Bone marrow (tissue), 2 donors: ENCODE measurements at regions not wholly inside any gene's neighbourhood (a gene's known extent, or its start where the extent isn't known, plus 50 kb on each side); places are given as distances from the start of the nearest gene placed in this dataset.

Experiments used
- DNase-seq, 2 donors: peaks; one replicate each; lab custom pipeline; 2025; lab: John Stamatoyannopoulos, UW

- no peak for DNase-seq
Observed at GRCh38 chr3:41104147-41104546, 95.2 kb upstream of the CTNNB1 start.

GRCh38 chr3:41106691-41107090 is 92.6 kb upstream of the CTNNB1 start:
- DNase-seq: no peak

GRCh38 chr3:41111011-41111410 is 88.3 kb upstream of the CTNNB1 start:
- DNase-seq: no peak

GRCh38 chr3:41112466-41112865 is 86.8 kb upstream of the CTNNB1 start:
- DNase-seq: no peak

GRCh38 chr3:41115069-41115468 is 84.2 kb upstream of the CTNNB1 start:
- DNase-seq: no peak

GRCh38 chr3:41116851-41117250 is 82.5 kb upstream of the CTNNB1 start:
- DNase-seq: no peak

- DNase-seq: peak; percentile 76 to 85
Observed at GRCh38 chr3:41117398-41117870, 81.9 kb upstream of the CTNNB1 start.

GRCh38 chr3:41118461-41119390 is 80.6 kb upstream of the CTNNB1 start:
- no peak for DNase-seq

GRCh38 chr3:41120460-41120859 is 78.8 kb upstream of the CTNNB1 start:
- DNase-seq: no peak

GRCh38 chr3:41125258-41125657 is 74.0 kb upstream of the CTNNB1 start:
- no peak for DNase-seq

GRCh38 chr3:41126472-41126871 is 72.8 kb upstream of the CTNNB1 start:
- DNase-seq: no peak

- DNase-seq: no peak
Observed at GRCh38 chr3:41126961-41127360, 72.3 kb upstream of the CTNNB1 start.

- no peak for DNase-seq
Observed at GRCh38 chr3:41127414-41127813, 71.9 kb upstream of the CTNNB1 start.

- no peak for DNase-seq
Observed at GRCh38 chr3:41129731-41130130, 69.6 kb upstream of the CTNNB1 start.

GRCh38 chr3:41131224-41131623 is 68.1 kb upstream of the CTNNB1 start:
- DNase-seq: no peak

- DNase-seq: no peak
Observed at GRCh38 chr3:41137686-41138111, 61.6 kb upstream of the CTNNB1 start.

- DNase-seq: no peak
Observed at GRCh38 chr3:41138146-41138545, 61.2 kb upstream of the CTNNB1 start.

- no peak for DNase-seq
Observed at GRCh38 chr3:41138601-41139000, 60.7 kb upstream of the CTNNB1 start.

- DNase-seq: no peak
Observed at GRCh38 chr3:41140242-41140641, 59.1 kb upstream of the CTNNB1 start.

- DNase-seq: no peak
Observed at GRCh38 chr3:41141433-41142167, 57.7 kb upstream of the CTNNB1 start.

- no peak for DNase-seq
Observed at GRCh38 chr3:41143421-41144031, 55.8 kb upstream of the CTNNB1 start.

- DNase-seq: no peak
Observed at GRCh38 chr3:41144631-41145030, 54.7 kb upstream of the CTNNB1 start.

GRCh38 chr3:41148478-41148877 is 50.8 kb upstream of the CTNNB1 start:
- no peak for DNase-seq
